Tibial artery (tissue), 4 donors: ENCODE measurements at regions not wholly inside any gene's neighbourhood (a gene's known extent, or its start where the extent isn't known, plus 50 kb on each side); places are given as distances from the start of the nearest gene placed in this dataset.
"Not testable (repeated sequence)": the region's sequence is repeated elsewhere in the genome, so short reads cannot be mapped to it uniquely, and the experiment has no call there.

Source experiments
- DNase-seq, 2 donors: peaks; one replicate each; pipeline ENCODE4 v3.0.0-alpha.2; 2019
- H3K27ac ChIP-seq, 2 donors: fragments of 200-600 bp; sonication (generic) in 1 of 2; 1 replicate in 1 of 2; 2 replicates in 1 of 2; pipeline ENCODE4 v1.5.1; 2018 to 2019; ENCODE audit warnings: mild to moderate bottlenecking in 1 of 2
- H3K27me3 ChIP-seq, 2 donors: fragments of 200-600 bp; sonication (generic) in 1 of 2; one replicate each; pipeline versions ENCODE4 v1.5.1 to v1.6.0; 2016 to 2019
- H3K36me3 ChIP-seq, 3 donors: fragments of 200-600 bp; sonication (generic) in 2 of 3; one replicate each; pipeline ENCODE4 v1.5.1; 2016 to 2019; ENCODE audit warnings: mild to moderate bottlenecking in 2 of 3
- H3K4me1 ChIP-seq, 4 donors: fragments of 200-600 bp; sonication (generic) in 2 of 4; 1 replicate in 3 of 4; 2 replicates in 1 of 4; pipeline ENCODE4 v1.5.1; 2016 to 2019
- H3K4me3 ChIP-seq, 2 donors: fragments of 200-600 bp; sonication (generic) in 1 of 2; 1 replicate in 1 of 2; 2 replicates in 1 of 2; pipeline ENCODE4 v1.5.1; 2018 to 2019; ENCODE audit warnings: mild to moderate bottlenecking in 2 of 2
- H3K9me3 ChIP-seq, 3 donors: fragments of 200-600 bp; sonication (generic) in 1 of 3; one replicate each; pipeline ENCODE4 v1.5.1; 2016 to 2019
- CTCF ChIP-seq, 2 experiments: fragments of 200-600 bp in 1 of 2; fragments of 450-650 bp in 1 of 2; IDR thresholded peaks; one replicate each; pipeline ENCODE4 v1.5.1; 2017 to 2019; ENCODE audit warnings: antibody characterized with exemption in 2 of 2, mild to moderate bottlenecking in 1 of 2, moderate library complexity in 1 of 2
- intact Hi-C: fragments of 100-400 bp; cut with DNase I; formaldehyde crosslinking; loops from one replicate; pipeline ENCODE4 v1.15.0; 2023; ENCODE audit warnings: low total_unique reads

GRCh38 chr6:15171026-15171425 lies 74.8 kb upstream of the JARID2 start:
- H3K27me3 ChIP-seq, result peaks cover 0 to 7% of the 10 kb centered on the region in 2 donors
- H3K27ac ChIP-seq, result no peak overlapping the region
- H3K9me3 ChIP-seq, result no peaks in the 10 kb centered on the region
- no peak for DNase-seq
- intact Hi-C loops, result no loop called here
- no peak overlapping the region for H3K4me3 ChIP-seq
- H3K36me3 ChIP-seq, result no peaks in the 10 kb centered on the region
- no peaks in the 10 kb centered on the region for H3K4me1 ChIP-seq
- no peak for TF ChIP-seq CTCF (IDR thresholded peaks at IDR 0.05)

GRCh38 chr6:15176816-15177370 lies 69.0 kb upstream of the JARID2 start:
- no peak for TF ChIP-seq CTCF (IDR thresholded peaks at IDR 0.05)
- Histone ChIP-seq H3K4me1 (no peaks in the 10 kb centered on the region), H3K27ac (no peak overlapping the region), H3K36me3 (no peaks in the 10 kb centered on the region), H3K27me3 (no peaks in the 10 kb centered on the region), H3K9me3 (no peaks in the 10 kb centered on the region), H3K4me3 (no peak overlapping the region)
- intact Hi-C loops, result no loop called here
- DNase-seq, result no peak

DNA sequence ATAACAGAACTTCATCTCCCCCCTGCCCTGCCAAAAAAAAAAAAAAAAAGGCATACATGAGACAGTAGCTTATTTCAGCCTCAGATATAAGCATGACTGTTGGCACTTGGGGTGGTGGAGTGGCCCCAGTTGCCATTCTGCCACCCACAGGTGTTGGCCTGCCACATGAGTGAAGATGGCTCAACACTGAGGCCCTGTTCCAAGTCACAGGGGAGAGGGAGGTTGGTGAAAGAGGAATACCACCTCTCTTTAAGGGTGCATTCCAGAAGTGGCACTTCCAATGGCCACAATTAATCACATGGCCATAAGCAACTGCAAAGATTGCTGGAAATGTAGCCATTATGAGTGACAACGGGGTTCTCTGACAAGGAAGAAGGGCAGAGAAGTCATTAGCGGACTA lies 61.9 kb upstream of the JARID2 start:
- Histone ChIP-seq H3K4me1 (no peaks in the 10 kb centered on the region), H3K27me3 (no peaks in the 10 kb centered on the region), H3K36me3 (no peaks in the 10 kb centered on the region), H3K4me3 (no peak overlapping the region), H3K27ac (no peak overlapping the region), H3K9me3 (no peaks in the 10 kb centered on the region)
- TF ChIP-seq CTCF (IDR thresholded peaks at IDR 0.05), result no peak
- intact Hi-C loops, result no loop called here
- no peak for DNase-seq

- Histone ChIP-seq H3K4me3 (no peak overlapping the region), H3K27me3 (no peaks in the 10 kb centered on the region), H3K4me1 (no peaks in the 10 kb centered on the region), H3K27ac (no peak overlapping the region), H3K9me3 (no peaks in the 10 kb centered on the region), H3K36me3 (no peaks in the 10 kb centered on the region)
- intact Hi-C loops, result no loop called here
- no peak for TF ChIP-seq CTCF (IDR thresholded peaks at IDR 0.05)
- DNase-seq, result no peak
These were observed 61.4 kb upstream of the JARID2 start for GRCh38 chr6:15184441-15184861.

GRCh38 chr6:15185111-15185510 lies 60.8 kb upstream of the JARID2 start:
- H3K27ac ChIP-seq, H3K27me3 ChIP-seq, intact Hi-C loops, H3K4me1 ChIP-seq, H3K36me3 ChIP-seq, H3K9me3 ChIP-seq, DNase-seq, H3K4me3 ChIP-seq: not testable (repeated sequence)

- DNase-seq, H3K4me3 ChIP-seq, H3K4me1 ChIP-seq, H3K36me3 ChIP-seq, H3K27ac ChIP-seq, intact Hi-C loops, H3K27me3 ChIP-seq, H3K9me3 ChIP-seq: not testable (repeated sequence)
These were observed 52.4 kb upstream of the JARID2 start for GRCh38 chr6:15193451-15193850.

DNA sequence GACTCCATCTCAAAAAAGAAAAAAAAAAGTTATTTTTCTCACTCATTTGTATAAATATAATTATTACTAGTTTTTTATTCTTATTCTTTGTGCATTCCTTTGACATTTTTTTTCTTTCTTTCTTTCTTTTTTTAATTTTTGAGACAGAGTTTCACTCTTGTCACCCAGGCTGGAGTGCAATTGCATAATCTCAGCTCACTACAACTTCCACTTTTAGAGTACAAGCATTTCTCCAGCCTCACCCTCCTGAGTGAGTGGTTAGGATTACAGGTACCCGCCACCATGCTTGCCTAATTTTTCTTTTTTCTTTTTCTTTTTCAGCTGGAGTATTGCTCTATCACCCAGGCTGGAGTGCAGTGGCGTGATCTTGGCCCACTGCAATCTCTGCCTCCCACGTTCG lies 51.4 kb upstream of the JARID2 start:
- Histone ChIP-seq H3K36me3 (no peaks in the 10 kb centered on the region), H3K27ac (no peak overlapping the region), H3K27me3 (no peaks in the 10 kb centered on the region), H3K4me3 (no peak overlapping the region), H3K9me3 (no peaks in the 10 kb centered on the region), H3K4me1 (no peaks in the 10 kb centered on the region)
- no peak for DNase-seq
- intact Hi-C loops, result no loop called here
- TF ChIP-seq CTCF (IDR thresholded peaks at IDR 0.05), result no peak
